SU-DHL-6 (cell line): ENCODE measurements at regions not wholly inside any gene's neighbourhood (a gene's known extent, or its start where the extent isn't known, plus 50 kb on each side); places are given as distances from the start of the nearest gene placed in this dataset.

ENCODE experiments used
- CTCF ChIP-seq: fragments of 200-600 bp; sonication (generic); IDR thresholded peaks from one replicate; pipeline ENCODE4 v1.5.1; 2017; ENCODE audit warnings: antibody characterized with exemption, mild to moderate bottlenecking, low read length, moderate library complexity; ENCODE audit not compliant: insufficient read depth, poor library complexity, severe bottlenecking
- EZH2phosphoT487 ChIP-seq: fragments of 200-600 bp; sonication (generic), shearing (Covaris generic); conservative IDR thresholded peaks from 2 replicates; pipeline ENCODE4 v1.6.1; 2018; ENCODE audit warnings: mild to moderate bottlenecking, antibody characterized with exemption, low read length, moderate library complexity, mixed read lengths

- TF ChIP-seq CTCF: no peak
- TF ChIP-seq EZH2phosphoT487: no peak
Observed at GRCh38 chr7:28246921-28247461, 66.4 kb upstream of the JAZF1 start.
